DOHH2 (cell line): ENCODE measurements at regions not wholly inside any gene's neighbourhood (a gene's known extent, or its start where the extent isn't known, plus 50 kb on each side); places are given as distances from the start of the nearest gene placed in this dataset.

Source experiments
- H3F3A ChIP-seq: fragments of 200-600 bp; sonication (generic), shearing (Covaris generic); 2 replicates; pipeline ENCODE4 v1.6.0; 2016; ENCODE audit warnings: antibody characterized with exemption, mild to moderate bottlenecking; ENCODE audit not compliant: control insufficient read depth, insufficient read depth
- H3K27ac ChIP-seq: fragments of 200-600 bp; sonication (generic); 2 replicates; pipeline ENCODE4 v1.5.1; 2014; ENCODE audit warnings: low read depth, mild to moderate bottlenecking, low read length, moderate library complexity
- H3K27me3 ChIP-seq: fragments of 200-600 bp; sonication (generic); 2 replicates; pipeline ENCODE4 v1.6.1; 2014; ENCODE audit warnings: mild to moderate bottlenecking, low read length, mixed read lengths; ENCODE audit not compliant: control insufficient read depth
- H3K36me3 ChIP-seq: fragments of 200-600 bp; sonication (generic); 2 replicates; pipeline ENCODE4 v1.6.1; 2014; ENCODE audit warnings: mild to moderate bottlenecking, low read length, moderate library complexity, mixed read lengths; ENCODE audit not compliant: control insufficient read depth
- H3K4me1 ChIP-seq: fragments of 200-600 bp; sonication (generic); 2 replicates; pipeline ENCODE4 v1.6.1; 2014; ENCODE audit warnings: mild to moderate bottlenecking, low read length, mixed read lengths; ENCODE audit not compliant: control insufficient read depth
- H3K4me2 ChIP-seq: fragments of 200-600 bp; sonication (generic); 2 replicates; pipeline ENCODE4 v1.6.0; 2014; ENCODE audit warnings: mild to moderate bottlenecking, low read length, moderate library complexity
- H3K4me3 ChIP-seq: fragments of 200-600 bp; sonication (generic); 2 replicates; pipeline ENCODE4 v1.5.1; 2014; ENCODE audit warnings: mild to moderate bottlenecking, low read length, mixed read lengths
- H3K79me2 ChIP-seq: fragments of 200-600 bp; sonication (generic); 2 replicates; pipeline ENCODE4 v1.6.1; 2014; ENCODE audit warnings: mild to moderate bottlenecking, low read length, mixed read lengths; ENCODE audit not compliant: control insufficient read depth
- H3K9me2 ChIP-seq: fragments of 200-600 bp; sonication (generic); replicated peaks from 2 replicates; pipeline ENCODE4 v1.6.1; 2014; ENCODE audit warnings: mild to moderate bottlenecking, low read length, mixed read lengths; ENCODE audit not compliant: control insufficient read depth
- H3K9me3 ChIP-seq: fragments of 200-600 bp; sonication (generic); 2 replicates; pipeline ENCODE4 v1.6.1; 2014; ENCODE audit warnings: antibody characterized with exemption, low read length, mixed read lengths; ENCODE audit not compliant: control insufficient read depth, insufficient read depth
- H4K20me1 ChIP-seq: fragments of 200-600 bp; sonication (generic); 2 replicates; pipeline ENCODE4 v1.6.0; 2014; ENCODE audit warnings: low read depth, mild to moderate bottlenecking, antibody characterized with exemption, low read length, moderate library complexity; ENCODE audit not compliant: control insufficient read depth, insufficient read depth
- EZH2phosphoT487 ChIP-seq: fragments of 200-600 bp; sonication (generic); IDR thresholded peaks from 2 replicates; pipeline ENCODE4 v1.6.1; 2017; ENCODE audit warnings: borderline replicate concordance, mild to moderate bottlenecking, antibody characterized with exemption, low read length, moderate library complexity, mixed read lengths
- TF ChIP-seq, protein P1 (sequence below): fragments of 200-600 bp; sonication (generic); IDR thresholded peaks from one replicate; pipeline ENCODE4 v1.5.1; 2014; ENCODE audit warnings: antibody characterized with exemption, mild to moderate bottlenecking, low read depth, low read length; ENCODE audit not compliant: poor library complexity, severe bottlenecking

DNA sequence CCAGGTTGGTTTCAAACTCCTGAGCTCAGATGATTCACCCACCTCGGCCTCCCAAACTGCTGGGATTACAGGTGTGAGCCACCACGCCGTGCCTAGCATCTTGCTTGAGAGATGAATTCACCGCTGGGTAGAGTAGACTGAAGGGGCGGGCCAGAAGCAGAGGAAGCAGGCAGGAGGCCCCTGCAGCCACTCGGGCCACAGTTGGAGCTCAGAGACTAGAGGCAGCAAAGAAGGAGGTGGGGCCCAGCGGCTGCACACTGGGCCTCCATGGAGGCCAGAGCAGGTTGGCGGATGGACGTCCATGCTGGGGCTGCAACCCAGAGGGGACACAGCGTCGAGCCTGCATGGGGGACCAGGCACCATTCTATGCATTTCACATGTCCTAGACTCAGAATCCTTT lies 88.4 kb upstream of the FGF3 start:
- no peaks in the 10 kb centered on the region for H3K27me3 ChIP-seq
- H4K20me1 ChIP-seq: no peaks in the 10 kb centered on the region
- H3K9me2 ChIP-seq: no peaks in the 10 kb centered on the region
- no peaks in the 10 kb centered on the region for H3K4me1 ChIP-seq
- no peak overlapping the region for H3K27ac ChIP-seq
- H3K79me2 ChIP-seq: no peaks in the 10 kb centered on the region
- H3K36me3 ChIP-seq: no peaks in the 10 kb centered on the region
- H3K9me3 ChIP-seq: no peaks in the 10 kb centered on the region
- H3K4me3 ChIP-seq: no peak overlapping the region
- no peaks in the 10 kb centered on the region for H3F3A ChIP-seq
- H3K4me2 ChIP-seq: no peak overlapping the region
- TF ChIP-seq, protein P1, sequence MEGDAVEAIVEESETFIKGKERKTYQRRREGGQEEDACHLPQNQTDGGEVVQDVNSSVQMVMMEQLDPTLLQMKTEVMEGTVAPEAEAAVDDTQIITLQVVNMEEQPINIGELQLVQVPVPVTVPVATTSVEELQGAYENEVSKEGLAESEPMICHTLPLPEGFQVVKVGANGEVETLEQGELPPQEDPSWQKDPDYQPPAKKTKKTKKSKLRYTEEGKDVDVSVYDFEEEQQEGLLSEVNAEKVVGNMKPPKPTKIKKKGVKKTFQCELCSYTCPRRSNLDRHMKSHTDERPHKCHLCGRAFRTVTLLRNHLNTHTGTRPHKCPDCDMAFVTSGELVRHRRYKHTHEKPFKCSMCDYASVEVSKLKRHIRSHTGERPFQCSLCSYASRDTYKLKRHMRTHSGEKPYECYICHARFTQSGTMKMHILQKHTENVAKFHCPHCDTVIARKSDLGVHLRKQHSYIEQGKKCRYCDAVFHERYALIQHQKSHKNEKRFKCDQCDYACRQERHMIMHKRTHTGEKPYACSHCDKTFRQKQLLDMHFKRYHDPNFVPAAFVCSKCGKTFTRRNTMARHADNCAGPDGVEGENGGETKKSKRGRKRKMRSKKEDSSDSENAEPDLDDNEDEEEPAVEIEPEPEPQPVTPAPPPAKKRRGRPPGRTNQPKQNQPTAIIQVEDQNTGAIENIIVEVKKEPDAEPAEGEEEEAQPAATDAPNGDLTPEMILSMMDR: no peak
- TF ChIP-seq EZH2phosphoT487: no peak

DNA sequence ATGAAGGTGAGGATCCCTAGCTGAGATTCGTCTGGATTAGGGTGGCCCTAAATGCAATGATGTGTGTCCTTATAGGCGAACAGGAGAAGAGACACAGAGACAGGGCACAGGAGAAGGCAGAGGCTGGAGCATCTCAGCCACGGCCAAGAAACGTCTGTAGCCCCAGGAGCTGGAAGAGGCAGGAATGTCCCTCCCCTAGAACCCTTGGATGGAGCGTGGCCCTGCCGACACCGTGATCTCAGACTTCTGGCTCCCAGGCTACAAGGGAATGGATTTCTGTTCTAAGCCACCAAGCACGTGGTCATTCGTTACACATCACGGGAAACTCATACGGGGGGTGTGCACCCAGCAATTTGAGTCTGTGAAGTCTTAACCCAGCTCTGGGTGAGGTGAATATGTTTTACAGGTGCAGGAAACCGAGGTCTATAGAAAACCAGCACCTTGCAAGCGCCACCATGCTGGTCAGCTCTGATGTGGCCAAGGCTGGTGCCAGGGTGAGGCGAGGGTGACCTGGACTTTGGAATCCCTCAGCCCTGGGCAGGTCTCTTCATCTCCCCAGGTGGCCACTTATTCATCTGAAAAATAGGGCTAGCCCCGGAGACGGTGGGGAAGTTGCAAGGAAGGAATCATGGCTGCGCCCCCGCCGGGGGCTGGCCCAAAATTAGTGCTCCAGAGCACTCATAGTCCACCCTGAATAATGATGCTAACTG lies 89.5 kb upstream of the FGF3 start:
- no peak for TF ChIP-seq EZH2phosphoT487
- TF ChIP-seq, protein P1: no peak
- no peaks in the 10 kb centered on the region for H3K36me3 ChIP-seq
- no peaks in the 10 kb centered on the region for H3K4me1 ChIP-seq
- no peaks in the 10 kb centered on the region for H3F3A ChIP-seq
- H3K9me3 ChIP-seq: no peaks in the 10 kb centered on the region
- H3K4me3 ChIP-seq: no peak overlapping the region
- H3K4me2 ChIP-seq: no peak overlapping the region
- H3K27ac ChIP-seq: no peak overlapping the region
- H4K20me1 ChIP-seq: no peaks in the 10 kb centered on the region
- H3K9me2 ChIP-seq: no peaks in the 10 kb centered on the region
- no peaks in the 10 kb centered on the region for H3K79me2 ChIP-seq
- H3K27me3 ChIP-seq: no peaks in the 10 kb centered on the region

DNA sequence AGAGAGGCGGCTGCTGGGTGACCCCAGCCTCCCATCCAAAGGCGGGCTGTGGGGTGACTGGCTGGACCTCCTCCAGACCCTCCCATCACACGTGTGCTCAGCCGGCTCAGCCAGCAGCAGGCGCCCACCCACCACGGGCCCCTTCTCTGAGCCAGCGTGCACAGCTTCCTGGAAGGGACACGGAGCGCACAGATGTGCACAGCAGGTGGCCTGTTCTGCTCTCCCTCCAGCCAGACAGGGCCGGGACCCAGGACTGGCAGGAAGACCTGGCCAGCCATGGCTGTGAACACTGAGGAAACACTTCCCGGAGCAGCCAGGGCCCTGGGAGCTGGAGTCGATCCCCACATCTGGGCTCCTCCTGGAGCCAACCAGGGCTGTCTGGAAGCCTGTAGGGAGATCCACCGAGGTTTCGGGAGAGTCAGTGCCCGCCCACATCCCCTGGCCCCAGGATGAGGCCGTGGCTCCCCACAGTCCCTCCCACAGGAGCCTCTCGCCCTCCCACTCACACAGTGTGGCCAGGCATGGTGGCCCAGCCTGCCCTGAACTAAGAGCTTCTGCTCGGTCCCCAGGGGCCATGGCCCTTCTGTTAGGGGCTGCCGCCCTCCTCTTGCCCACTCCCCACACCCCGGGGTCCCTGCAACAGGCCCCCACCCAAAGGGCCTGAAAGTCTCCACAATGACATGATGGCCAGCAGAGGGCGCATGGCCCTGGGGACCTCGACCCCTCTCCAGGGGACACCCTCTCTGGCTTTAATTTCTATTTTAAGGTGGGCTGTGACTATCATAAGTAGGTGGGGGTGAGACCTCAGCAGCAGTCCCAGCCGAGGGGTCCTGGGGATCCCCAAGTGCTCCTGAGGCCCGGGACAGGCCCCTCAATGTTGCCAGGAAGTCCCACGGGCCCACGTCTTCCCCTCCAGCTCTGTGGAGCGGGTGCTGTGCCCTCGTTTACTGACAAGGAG lies 90.6 kb upstream of the FGF3 start:
- no peaks in the 10 kb centered on the region for H3K27me3 ChIP-seq
- H3K27ac ChIP-seq: no peak overlapping the region
- no peaks in the 10 kb centered on the region for H3K4me1 ChIP-seq
- no peaks in the 10 kb centered on the region for H3K79me2 ChIP-seq
- TF ChIP-seq, protein P1: peak; percentile 95
- no peak for TF ChIP-seq EZH2phosphoT487
- no peaks in the 10 kb centered on the region for H3K36me3 ChIP-seq
- no peaks in the 10 kb centered on the region for H3F3A ChIP-seq
- H3K4me2 ChIP-seq: no peak overlapping the region
- H4K20me1 ChIP-seq: no peaks in the 10 kb centered on the region
- no peak overlapping the region for H3K4me3 ChIP-seq
- H3K9me3 ChIP-seq: no peaks in the 10 kb centered on the region
- no peaks in the 10 kb centered on the region for H3K9me2 ChIP-seq
